HEK293 (cell line): ENCODE measurements at regions not wholly inside any gene's neighbourhood (a gene's known extent, or its start where the extent isn't known, plus 50 kb on each side); places are given as distances from the start of the nearest gene placed in this dataset.
A peak's percentile ranks its signal among the peaks of the same experiment; 100 is the strongest.

Experiments used
- CTCF ChIA-PET: fragments of 350-600 bp; formaldehyde crosslinking; extraction: SDS; loops from one replicate; lab custom pipeline; 2021; ENCODE audit warnings: antibody characterized with exemption; lab: Yijun Ruan, JAX
- POLR2A ChIA-PET: fragments of 300-600 bp; formaldehyde crosslinking; extraction: SDS; loops from one replicate; lab custom pipeline; 2020; ENCODE audit warnings: antibody characterized with exemption, inconsistent platforms; lab: Yijun Ruan, JAX
- H3K27ac ChIP-seq: fragments of 200-500 bp; sonication (Bioruptor generic); 2 replicates; pipeline ENCODE4 v1.5.1; 2014; ENCODE audit warnings: low read depth, low read length, control low read depth, inconsistent platforms; ENCODE audit errors: extremely low read depth
- H3K36me3 ChIP-seq, 2 experiments: fragments of 200-500 bp in 1 of 2; sonication (Bioruptor generic) in 1 of 2; 1 replicate in 1 of 2; 2 replicates in 1 of 2; pipeline ENCODE4 v1.5.1; 2014 to 2017; ENCODE audit warnings: inconsistent platforms in 2 of 2, low read length in 2 of 2; ENCODE audit not compliant: control insufficient read depth in 2 of 2, insufficient read depth in 1 of 2
- H3K4me1 ChIP-seq: fragments of 200-500 bp; sonication (Bioruptor generic); 2 replicates; pipeline ENCODE4 v1.5.1; 2014; ENCODE audit warnings: mild to moderate bottlenecking, low read length, inconsistent platforms; ENCODE audit not compliant: control insufficient read depth, insufficient read depth
- H3K4me3 ChIP-seq: 2 replicates; pipeline ENCODE4 v1.5.1; 2011; ENCODE audit warnings: low read depth, mild to moderate bottlenecking, control low read depth, low read length, moderate library complexity
- H3K9me3 ChIP-seq: fragments of 200-500 bp; sonication (Bioruptor generic); 2 replicates; pipeline ENCODE4 v1.5.1; 2014; ENCODE audit warnings: low read depth, low read length, inconsistent platforms; ENCODE audit not compliant: control insufficient read depth, insufficient read depth
- EGR2 ChIP-seq: fragments of 450-650 bp; formaldehyde crosslinking; IDR thresholded peaks from 2 replicates; pipeline ENCODE4 v1.5.1; 2016; ENCODE audit warnings: low read depth, missing biosample characterization, missing genetic modification characterization
- HOXD13 ChIP-seq: sonication (generic); formaldehyde crosslinking; IDR thresholded peaks from 2 replicates; pipeline ENCODE4 v1.8.0; 2022; ENCODE audit warnings: missing genetic modification reagents, borderline replicate concordance
- KLF7 ChIP-seq: fragments of 450-650 bp; formaldehyde crosslinking; IDR thresholded peaks from 2 replicates; pipeline ENCODE4 v1.5.1; 2016; ENCODE audit warnings: missing biosample characterization, missing genetic modification characterization, borderline replicate concordance
- KLF8 ChIP-seq: fragments of 450-650 bp; formaldehyde crosslinking; IDR thresholded peaks from 2 replicates; pipeline ENCODE4 v1.5.1; 2016; ENCODE audit warnings: missing biosample characterization, missing genetic modification characterization
- SETDB1 ChIP-seq: IDR thresholded peaks from one replicate; pipeline ENCODE4 v1.6.1; 2017; ENCODE audit warnings: mild to moderate bottlenecking, low read length, moderate library complexity, mixed read lengths; ENCODE audit not compliant: insufficient read length
- YY2 ChIP-seq: fragments of 450-650 bp; formaldehyde crosslinking; IDR thresholded peaks from 2 replicates; pipeline ENCODE4 v1.5.1; 2016; ENCODE audit warnings: missing biosample characterization, missing genetic modification characterization
- ZBTB1 ChIP-seq: fragments of 450-650 bp; formaldehyde crosslinking; IDR thresholded peaks from 2 replicates; pipeline ENCODE4 v1.5.1; 2016; ENCODE audit warnings: missing biosample characterization, missing genetic modification characterization
- ZBTB8A ChIP-seq: fragments of 450-650 bp; formaldehyde crosslinking; IDR thresholded peaks from 2 replicates; pipeline ENCODE4 v1.5.1; 2016; ENCODE audit warnings: missing biosample characterization, missing genetic modification characterization
- ZNF114 ChIP-seq: fragments of 450-650 bp; formaldehyde crosslinking; IDR thresholded peaks from 2 replicates; pipeline ENCODE4 v1.5.0; 2017; ENCODE audit warnings: missing biosample characterization, missing genetic modification characterization
- ZNF175 ChIP-seq: fragments of 450-650 bp; formaldehyde crosslinking; IDR thresholded peaks from 2 replicates; pipeline ENCODE4 v1.5.1; 2016; ENCODE audit warnings: missing biosample characterization, missing genetic modification characterization
- ZNF2 ChIP-seq: fragments of 450-650 bp; formaldehyde crosslinking; IDR thresholded peaks from 2 replicates; pipeline ENCODE4 v1.5.1; 2016; ENCODE audit warnings: missing biosample characterization, missing genetic modification characterization
- ZNF248 ChIP-seq: fragments of 450-650 bp; formaldehyde crosslinking; IDR thresholded peaks from 2 replicates; pipeline ENCODE4 v1.5.1; 2017; ENCODE audit warnings: missing biosample characterization, missing genetic modification characterization
- ZNF529 ChIP-seq: fragments of 450-650 bp; formaldehyde crosslinking; IDR thresholded peaks from 2 replicates; pipeline ENCODE4 v1.5.1; 2017; ENCODE audit warnings: missing genetic modification characterization, missing biosample characterization; ENCODE audit not compliant: insufficient replicate concordance
- ZNF548 ChIP-seq: fragments of 450-650 bp; formaldehyde crosslinking; IDR thresholded peaks from 2 replicates; pipeline ENCODE4 v1.5.1; 2016; ENCODE audit warnings: missing biosample characterization, missing genetic modification characterization
- ZNF621 ChIP-seq: fragments of 450-650 bp; formaldehyde crosslinking; IDR thresholded peaks from 2 replicates; pipeline ENCODE4 v1.5.1; 2017; ENCODE audit warnings: missing biosample characterization, missing genetic modification characterization
- ZNF623 ChIP-seq: fragments of 450-650 bp; formaldehyde crosslinking; IDR thresholded peaks from 2 replicates; pipeline ENCODE4 v1.5.1; 2016; ENCODE audit warnings: missing biosample characterization, missing genetic modification characterization
- TF ChIP-seq, protein P1 (sequence below): fragments of 450-650 bp; formaldehyde crosslinking; IDR thresholded peaks from 2 replicates; pipeline ENCODE4 v1.5.1; 2017; ENCODE audit warnings: missing biosample characterization, mild to moderate bottlenecking, missing genetic modification characterization, moderate library complexity
- TF ChIP-seq, protein P2 (sequence below): fragments of 450-650 bp; formaldehyde crosslinking; IDR thresholded peaks from 2 replicates; pipeline ENCODE4 v1.5.1; 2016; ENCODE audit warnings: missing biosample characterization, missing genetic modification characterization
- TF ChIP-seq, protein P3 (sequence below): fragments of 450-650 bp; formaldehyde crosslinking; conservative IDR thresholded peaks from 2 replicates; pipeline ENCODE4 v1.5.1; 2016; ENCODE audit warnings: low read depth, missing biosample characterization, missing genetic modification characterization

DNA sequence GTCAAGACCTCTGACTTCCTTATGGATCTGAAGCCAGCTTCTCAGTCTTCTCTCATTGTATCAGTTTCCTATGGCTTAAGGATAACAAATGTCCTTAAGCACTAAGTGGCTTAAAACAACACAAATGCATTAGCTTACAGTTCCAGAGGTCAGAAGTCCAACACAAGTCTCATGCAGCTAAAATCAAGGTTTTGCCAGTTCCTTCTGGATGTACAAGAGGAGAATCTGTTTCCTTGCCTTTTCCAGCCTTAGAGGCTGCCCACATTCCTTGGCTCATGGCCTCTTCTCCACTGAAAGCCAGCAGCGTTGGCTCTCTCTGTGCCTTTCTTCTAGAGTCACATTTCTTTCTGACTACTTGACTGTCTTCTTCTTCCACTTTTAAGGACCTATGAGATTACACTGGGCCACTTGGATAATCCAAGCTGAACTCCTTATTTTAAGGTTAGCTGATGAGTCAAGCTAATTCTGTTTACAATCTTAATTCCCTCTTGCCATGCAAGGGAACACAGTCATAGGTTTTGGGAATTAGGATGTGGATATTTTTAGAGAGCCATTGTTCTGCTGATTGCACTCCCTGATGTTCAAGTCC, 179.0 kb downstream of the BCAS1 start:
- H3K9me3 ChIP-seq = no peaks in the 10 kb centered on the region
- no peak for TF ChIP-seq ZNF2 (tag by site-specific recombination)
- TF ChIP-seq SETDB1 = peak; percentile 72
- TF ChIP-seq ZNF623 (tag by site-specific recombination) = no peak
- no peak for TF ChIP-seq ZBTB1 (tag by site-specific recombination)
- TF ChIP-seq, protein P1, sequence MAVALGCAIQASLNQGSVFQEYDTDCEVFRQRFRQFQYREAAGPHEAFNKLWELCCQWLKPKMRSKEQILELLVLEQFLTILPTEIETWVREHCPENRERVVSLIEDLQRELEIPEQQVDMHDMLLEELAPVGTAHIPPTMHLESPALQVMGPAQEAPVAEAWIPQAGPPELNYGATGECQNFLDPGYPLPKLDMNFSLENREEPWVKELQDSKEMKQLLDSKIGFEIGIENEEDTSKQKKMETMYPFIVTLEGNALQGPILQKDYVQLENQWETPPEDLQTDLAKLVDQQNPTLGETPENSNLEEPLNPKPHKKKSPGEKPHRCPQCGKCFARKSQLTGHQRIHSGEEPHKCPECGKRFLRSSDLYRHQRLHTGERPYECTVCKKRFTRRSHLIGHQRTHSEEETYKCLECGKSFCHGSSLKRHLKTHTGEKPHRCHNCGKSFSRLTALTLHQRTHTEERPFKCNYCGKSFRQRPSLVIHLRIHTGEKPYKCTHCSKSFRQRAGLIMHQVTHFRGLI (tag by site-specific recombination) = no peak
- TF ChIP-seq ZNF175 (tag by site-specific recombination) = no peak
- TF ChIP-seq ZNF114 = no peak
- TF ChIP-seq HOXD13 = no peak
- H3K4me3 ChIP-seq = no peak overlapping the region
- H3K36me3 ChIP-seq = no peaks in the 10 kb centered on the region
- ChIA-PET CTCF (interaction anchor here (0.6 to 1.2 kb wide), 4 partner anchors 48 to 152 kb away, joined by 3 to 6 read pairs (median 4); no protein-coding TSS in a partner anchor), POLR2A (no interaction called here)
- peaks cover 7% of the 10 kb centered on the region for H3K4me1 ChIP-seq
- no peak overlapping the region for H3K27ac ChIP-seq

DNA sequence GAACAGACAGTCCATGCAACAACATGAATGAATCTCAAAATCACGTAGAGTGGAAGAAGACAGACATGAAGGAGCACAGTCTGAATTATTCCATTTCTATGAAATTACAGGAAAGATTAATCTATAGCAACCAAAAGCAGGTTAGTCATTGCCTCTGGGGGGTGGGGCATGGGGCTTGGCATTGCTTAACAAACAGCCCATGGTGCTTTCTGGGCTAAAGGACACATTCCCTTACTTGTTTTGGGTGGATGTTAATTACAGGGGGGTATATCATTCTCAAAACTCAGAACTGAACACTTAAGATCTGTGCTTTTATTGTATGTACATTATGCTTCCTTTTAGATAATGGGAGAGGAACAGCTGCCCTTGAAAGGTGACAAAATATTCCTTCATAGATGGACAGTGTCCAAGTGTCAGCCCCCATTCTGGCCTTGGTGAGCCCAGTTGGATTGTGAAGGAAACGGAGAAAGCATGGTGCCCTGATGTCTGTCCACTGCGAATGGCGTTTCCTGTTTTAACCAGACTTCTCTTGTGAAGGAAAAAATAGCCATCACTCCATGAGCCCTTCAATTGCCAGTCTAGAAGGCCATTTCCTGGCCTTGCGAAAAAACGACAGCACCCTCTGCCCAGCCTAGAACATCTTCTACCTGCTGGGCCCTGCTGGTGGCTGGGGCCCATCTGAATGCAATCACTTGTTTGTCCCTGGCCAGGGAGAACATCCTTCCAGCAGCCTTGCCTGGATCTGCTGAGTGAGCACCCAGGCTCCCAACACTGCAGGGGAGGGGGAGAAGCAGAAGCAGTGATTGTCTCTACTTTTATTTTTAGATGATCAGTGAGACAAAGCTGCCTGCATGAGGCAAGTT, 179.7 kb downstream of the BCAS1 start:
- Histone ChIP-seq H3K4me3 (no peak overlapping the region), H3K9me3 (no peaks in the 10 kb centered on the region), H3K36me3 (no peaks in the 10 kb centered on the region)
- POLR2A ChIA-PET = no interaction called here
- TF ChIP-seq KLF7 (tag by site-specific recombination) = no peak
- TF ChIP-seq YY2 (tag by site-specific recombination) = no peak
- no peak for TF ChIP-seq EGR2 (tag by site-specific recombination)
- TF ChIP-seq KLF8 (tag by site-specific recombination) = no peak
- TF ChIP-seq ZNF248 = no peak
- no peak for TF ChIP-seq ZNF621 (tag by site-specific recombination)
- TF ChIP-seq, protein P2, sequence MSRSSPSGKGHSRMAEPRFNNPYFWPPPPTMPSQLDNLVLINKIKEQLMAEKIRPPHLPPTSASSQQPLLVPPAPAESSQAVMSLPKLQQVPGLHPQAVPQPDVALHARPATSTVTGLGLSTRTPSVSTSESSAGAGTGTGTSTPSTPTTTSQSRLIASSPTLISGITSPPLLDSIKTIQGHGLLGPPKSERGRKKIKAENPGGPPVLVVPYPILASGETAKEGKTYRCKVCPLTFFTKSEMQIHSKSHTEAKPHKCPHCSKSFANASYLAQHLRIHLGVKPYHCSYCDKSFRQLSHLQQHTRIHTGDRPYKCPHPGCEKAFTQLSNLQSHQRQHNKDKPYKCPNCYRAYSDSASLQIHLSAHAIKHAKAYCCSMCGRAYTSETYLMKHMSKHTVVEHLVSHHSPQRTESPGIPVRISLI (tag by site-specific recombination) = no peak
- no peak for TF ChIP-seq ZNF548 (tag by site-specific recombination)
- no peak for TF ChIP-seq ZBTB8A
- no peak for TF ChIP-seq ZNF529 (tag by site-specific recombination)
- TF ChIP-seq, all 188 proteins: peak for 0
- CTCF ChIA-PET = interaction anchor here (0.6 to 1.2 kb wide), 3 partner anchors 49 to 152 kb away, joined by 3 to 4 read pairs (median 4); no protein-coding TSS in a partner anchor
- H3K27ac ChIP-seq = no peak overlapping the region
- H3K4me1 ChIP-seq = peaks cover 7% of the 10 kb centered on the region

DNA sequence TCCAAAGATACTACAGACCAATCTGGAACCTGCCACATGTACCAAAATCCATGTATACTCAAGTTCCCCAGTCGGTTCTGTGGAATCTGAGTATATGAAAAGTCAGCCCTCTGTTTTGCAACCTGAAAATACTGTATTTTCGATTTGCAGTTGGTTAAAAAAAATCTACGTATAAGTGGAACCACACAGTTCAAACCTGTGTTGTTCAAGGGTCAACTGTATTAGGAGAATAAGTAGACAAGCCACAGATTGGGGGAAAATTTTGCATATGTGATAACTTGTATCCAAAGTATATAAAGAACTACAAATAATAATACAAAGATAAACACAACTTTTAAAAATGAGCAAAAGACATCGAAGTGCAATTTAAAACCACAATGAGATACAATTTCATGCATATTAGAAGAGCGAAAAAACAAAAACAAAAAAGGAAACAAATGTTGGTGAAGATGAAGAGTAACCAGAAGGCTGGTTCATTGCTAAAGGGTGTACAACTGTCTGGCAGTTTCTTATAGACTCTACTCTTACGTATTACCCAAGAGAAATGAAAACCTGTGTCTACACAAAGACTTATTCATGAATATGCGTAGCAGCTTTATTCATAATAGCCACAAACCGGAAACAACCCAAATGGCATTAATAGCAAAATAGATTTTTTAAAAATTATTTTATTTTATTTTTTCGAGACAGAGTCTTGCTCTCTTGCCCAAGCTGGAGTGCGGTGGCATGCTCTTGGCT, 180.8 kb downstream of the BCAS1 start:
- Histone ChIP-seq H3K4me1 (peaks cover 7% of the 10 kb centered on the region), H3K27ac (no peak overlapping the region), H3K4me3 (no peak overlapping the region), H3K9me3 (no peaks in the 10 kb centered on the region), H3K36me3 (no peaks in the 10 kb centered on the region)
- ChIA-PET CTCF (interaction anchor here (0.7 kb wide), 1 partner anchor 9 kb away, joined by 4 read pairs; no protein-coding TSS in a partner anchor), POLR2A (no interaction called here)
- TF ChIP-seq, protein P3, sequence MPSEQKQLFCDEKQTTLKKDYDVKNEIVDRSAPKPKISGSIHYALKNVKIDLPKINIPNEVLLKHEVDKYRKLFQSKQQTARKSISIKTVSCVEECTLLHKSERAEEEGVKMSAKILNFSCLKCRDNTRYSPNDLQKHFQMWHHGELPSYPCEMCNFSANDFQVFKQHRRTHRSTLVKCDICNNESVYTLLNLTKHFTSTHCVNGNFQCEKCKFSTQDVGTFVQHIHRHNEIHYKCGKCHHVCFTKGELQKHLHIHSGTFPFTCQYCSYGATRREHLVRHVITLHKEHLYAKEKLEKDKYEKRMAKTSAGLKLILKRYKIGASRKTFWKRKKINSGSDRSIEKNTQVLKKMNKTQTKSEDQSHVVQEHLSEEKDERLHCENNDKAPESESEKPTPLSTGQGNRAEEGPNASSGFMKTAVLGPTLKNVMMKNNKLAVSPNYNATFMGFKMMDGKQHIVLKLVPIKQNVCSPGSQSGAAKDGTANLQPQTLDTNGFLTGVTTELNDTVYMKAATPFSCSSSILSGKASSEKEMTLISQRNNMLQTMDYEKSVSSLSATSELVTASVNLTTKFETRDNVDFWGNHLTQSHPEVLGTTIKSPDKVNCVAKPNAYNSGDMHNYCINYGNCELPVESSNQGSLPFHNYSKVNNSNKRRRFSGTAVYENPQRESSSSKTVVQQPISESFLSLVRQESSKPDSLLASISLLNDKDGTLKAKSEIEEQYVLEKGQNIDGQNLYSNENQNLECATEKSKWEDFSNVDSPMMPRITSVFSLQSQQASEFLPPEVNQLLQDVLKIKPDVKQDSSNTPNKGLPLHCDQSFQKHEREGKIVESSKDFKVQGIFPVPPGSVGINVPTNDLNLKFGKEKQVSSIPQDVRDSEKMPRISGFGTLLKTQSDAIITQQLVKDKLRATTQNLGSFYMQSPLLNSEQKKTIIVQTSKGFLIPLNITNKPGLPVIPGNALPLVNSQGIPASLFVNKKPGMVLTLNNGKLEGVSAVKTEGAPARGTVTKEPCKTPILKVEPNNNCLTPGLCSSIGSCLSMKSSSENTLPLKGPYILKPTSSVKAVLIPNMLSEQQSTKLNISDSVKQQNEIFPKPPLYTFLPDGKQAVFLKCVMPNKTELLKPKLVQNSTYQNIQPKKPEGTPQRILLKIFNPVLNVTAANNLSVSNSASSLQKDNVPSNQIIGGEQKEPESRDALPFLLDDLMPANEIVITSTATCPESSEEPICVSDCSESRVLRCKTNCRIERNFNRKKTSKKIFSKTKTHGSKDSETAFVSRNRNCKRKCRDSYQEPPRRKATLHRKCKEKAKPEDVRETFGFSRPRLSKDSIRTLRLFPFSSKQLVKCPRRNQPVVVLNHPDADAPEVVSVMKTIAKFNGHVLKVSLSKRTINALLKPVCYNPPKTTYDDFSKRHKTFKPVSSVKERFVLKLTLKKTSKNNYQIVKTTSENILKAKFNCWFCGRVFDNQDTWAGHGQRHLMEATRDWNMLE (tag by site-specific recombination) = no peak
